H1 (cell line): ENCODE measurements at regions not wholly inside any gene's neighbourhood (a gene's known extent, or its start where the extent isn't known, plus 50 kb on each side); places are given as distances from the start of the nearest gene placed in this dataset.

Source experiments
- CTCF ChIA-PET: fragments of 300-600 bp; sonication (Branson Sonifier 250); formaldehyde crosslinking; loops from one replicate; lab custom pipeline; 2021; ENCODE audit not compliant: partially characterized antibody; lab: Charles Lee
- POLR2A ChIA-PET: fragments of 300-600 bp; sonication (Branson Sonifier 250); formaldehyde crosslinking; loops from one replicate; lab custom pipeline; 2021; ENCODE audit warnings: inconsistent platforms; ENCODE audit not compliant: partially characterized antibody; lab: Charles Lee
- DNase-seq, 2 experiments: peaks; one replicate each; pipeline versions ENCODE4 v3.0.0 to v3.0.0-alpha.2; 2010 to 2022; ENCODE audit warnings: low spot score in 2 of 2, low read depth in 1 of 2, mixed read lengths in 1 of 2
- FAIRE-seq: peaks from 2 replicates; lab custom pipeline; 2011; peaks lifted over from hg19 to GRCh38; lab: Jason Lieb, UNC
- H2AFZ ChIP-seq: 2 replicates; pipeline ENCODE4 v1.8.1; 2012; ENCODE audit warnings: low read length, inconsistent platforms
- H2AK5ac ChIP-seq: 2 replicates; pipeline ENCODE4 v1.6.1; 2013; ENCODE audit warnings: low read depth, low read length
- H2BK120ac ChIP-seq: replicated peaks from 2 replicates; pipeline ENCODE3; 2013; ENCODE audit warnings: low read depth, low read length, inconsistent platforms
- H2BK12ac ChIP-seq: 2 replicates; pipeline ENCODE4 v1.6.1; 2013; ENCODE audit warnings: low read depth, low read length
- H2BK15ac ChIP-seq: 2 replicates; pipeline ENCODE4 v1.6.1; 2013; ENCODE audit warnings: low read length
- H2BK20ac ChIP-seq: 2 replicates; pipeline ENCODE4 v1.6.1; 2013; ENCODE audit warnings: low read length
- H2BK5ac ChIP-seq: 2 replicates; pipeline ENCODE4 v1.6.1; 2013; ENCODE audit warnings: low read depth, low read length
- H3K14ac ChIP-seq: 2 replicates; pipeline ENCODE4 v1.6.1; 2013; ENCODE audit warnings: inconsistent platforms; ENCODE audit not compliant: insufficient read length
- H3K18ac ChIP-seq: 2 replicates; pipeline ENCODE4 v1.6.1; 2013; ENCODE audit warnings: low read length; ENCODE audit errors: extremely low read depth
- H3K23ac ChIP-seq: 2 replicates; pipeline ENCODE4 v1.6.1; 2013; ENCODE audit warnings: inconsistent platforms; ENCODE audit not compliant: insufficient read length
- H3K23me2 ChIP-seq: 2 replicates; pipeline ENCODE4 v1.6.1; 2013; ENCODE audit warnings: low read depth, low read length
- H3K27ac ChIP-seq: 2 replicates; pipeline ENCODE4 v1.6.1; 2011; ENCODE audit warnings: low read depth, low read length, inconsistent platforms
- H3K27me3 ChIP-seq, 4 experiments: replicated peaks in 1 of 4; 1 replicate in 1 of 4; 2 replicates in 3 of 4; pipeline versions ENCODE4 v1.6.1 to v1.8.1; 2011 to 2013; ENCODE audit warnings: low read length in 3 of 4, mild to moderate bottlenecking in 3 of 4, inconsistent platforms in 2 of 4, mixed read lengths in 2 of 4, moderate library complexity in 1 of 4; ENCODE audit not compliant: control insufficient read depth in 3 of 4, insufficient read depth in 3 of 4; ENCODE audit errors: extremely low read depth in 1 of 4
- H3K36me3 ChIP-seq, 4 experiments: 2 replicates each; pipeline versions ENCODE4 v1.6.1 to v1.8.1; 2011 to 2013; ENCODE audit warnings: mild to moderate bottlenecking in 4 of 4, low read length in 3 of 4, moderate library complexity in 2 of 4, control low read depth in 1 of 4, inconsistent platforms in 1 of 4; ENCODE audit not compliant: insufficient read depth in 4 of 4, control insufficient read depth in 2 of 4
- H3K4ac ChIP-seq: replicated peaks from 2 replicates; pipeline ENCODE3; 2013; ENCODE audit warnings: low read length, low read depth, mixed read lengths, inconsistent platforms; ENCODE audit not compliant: insufficient read length
- H3K4me1 ChIP-seq, 4 experiments: replicated peaks in 1 of 4; 1 replicate in 1 of 4; 2 replicates in 3 of 4; pipeline versions ENCODE4 v1.6.1 to v1.8.1; 2011 to 2013; ENCODE audit warnings: low read length in 3 of 4, inconsistent platforms in 2 of 4, mixed read lengths in 1 of 4; ENCODE audit not compliant: insufficient read depth in 4 of 4, control insufficient read depth in 3 of 4
- H3K4me2 ChIP-seq, 2 experiments: 2 replicates each; pipeline versions ENCODE4 v1.6.1 to v1.8.1; 2011 to 2013; ENCODE audit warnings: low read depth in 2 of 2, low read length in 2 of 2, control low read depth in 1 of 2, inconsistent platforms in 1 of 2, mild to moderate bottlenecking in 1 of 2; ENCODE audit not compliant: insufficient read depth in 1 of 2
- H3K4me3 ChIP-seq, 4 experiments: fragments of 200-600, 300-600 bp in 1 of 4; sonication (generic), shearing (Covaris generic), sonication (Bioruptor Twin) in 1 of 4; 2 replicates each; pipeline versions ENCODE4 v1.5.1 to v1.8.1; 2011 to 2016; ENCODE audit warnings: low read length in 4 of 4, low read depth in 3 of 4, control low read depth in 2 of 4, inconsistent platforms in 2 of 4, mild to moderate bottlenecking in 2 of 4, mixed read lengths in 1 of 4, moderate library complexity in 1 of 4; ENCODE audit not compliant: insufficient read depth in 2 of 4; ENCODE audit errors: extremely low read depth in 1 of 4
- H3K56ac ChIP-seq: replicated peaks from 2 replicates; pipeline ENCODE3; 2013; ENCODE audit warnings: low read depth, mild to moderate bottlenecking, mixed read lengths, low read length, inconsistent platforms; ENCODE audit not compliant: insufficient read length
- H3K79me1 ChIP-seq: 2 replicates; pipeline ENCODE4 v1.6.1; 2013; ENCODE audit warnings: low read depth, low read length, control low read depth
- H3K79me2 ChIP-seq, 2 experiments: 2 replicates each; pipeline versions ENCODE4 v1.6.1 to v1.8.1; 2012 to 2013; ENCODE audit warnings: low read length in 2 of 2, mild to moderate bottlenecking in 2 of 2, inconsistent platforms in 1 of 2; ENCODE audit not compliant: insufficient read depth in 2 of 2, control insufficient read depth in 1 of 2
- H3K9ac ChIP-seq, 4 experiments: replicated peaks in 1 of 4; 1 replicate in 1 of 4; 2 replicates in 3 of 4; pipeline versions ENCODE4 v1.6.1 to v1.8.1; 2011 to 2013; ENCODE audit warnings: low read depth in 3 of 4, low read length in 3 of 4, control low read depth in 2 of 4, mild to moderate bottlenecking in 2 of 4, moderate library complexity in 2 of 4, inconsistent platforms in 1 of 4; ENCODE audit errors: extremely low read depth in 1 of 4
- H3K9me3 ChIP-seq, 2 experiments: 2 replicates each; pipeline versions ENCODE4 v1.6.1 to v1.8.1; 2012 to 2013; ENCODE audit warnings: mild to moderate bottlenecking in 2 of 2, moderate library complexity in 2 of 2, control low read depth in 1 of 2, inconsistent platforms in 1 of 2, low read depth in 1 of 2, low read length in 1 of 2, mixed read lengths in 1 of 2; ENCODE audit not compliant: insufficient read depth in 2 of 2
- H4K20me1 ChIP-seq, 2 experiments: replicated peaks in 1 of 2; 2 replicates each; pipeline versions ENCODE3 to v1.8.1; 2011 to 2013; ENCODE audit warnings: inconsistent platforms in 2 of 2, low read length in 2 of 2, mild to moderate bottlenecking in 1 of 2; ENCODE audit not compliant: insufficient read depth in 2 of 2, control insufficient read depth in 1 of 2
- H4K5ac ChIP-seq: 2 replicates; pipeline ENCODE4 v1.6.1; 2013; ENCODE audit warnings: low read length, low read depth, mixed read lengths, inconsistent platforms; ENCODE audit not compliant: insufficient read length
- H4K8ac ChIP-seq: 2 replicates; pipeline ENCODE4 v1.8.0; 2013; ENCODE audit warnings: mild to moderate bottlenecking, moderate library complexity, low read length, inconsistent platforms; ENCODE audit not compliant: insufficient read depth; ENCODE audit errors: extremely low read depth
- H4K91ac ChIP-seq: replicated peaks from 2 replicates; pipeline ENCODE3; 2013; ENCODE audit warnings: low read length, mixed read lengths, inconsistent platforms; ENCODE audit not compliant: insufficient read length
- PHF8 ChIP-seq: fragments of 200-600 bp; sonication (generic); conservative IDR thresholded peaks from 2 replicates; pipeline ENCODE4 v1.7.1; 2012; ENCODE audit warnings: low read depth, mild to moderate bottlenecking, inconsistent platforms, low read length, moderate library complexity
- SIN3A ChIP-seq, 2 experiments: IDR thresholded peaks in 1 of 2; conservative IDR thresholded peaks in 1 of 2; 2 replicates each; pipeline ENCODE4 v1.6.1; 2011 to 2012; ENCODE audit warnings: low read length in 2 of 2, improper control_type of control experiment in 1 of 2, low read depth in 1 of 2, mild to moderate bottlenecking in 1 of 2
- WGBS, 2 experiments: shearing (Covaris generic) in 1 of 2; methylation state at CpG; one replicate each; pipeline versions ENCODE4 v1.1.6 to v1.1.7; 2013 to 2015; ENCODE audit warnings: low lambda C conversion rate in 2 of 2, mixed read lengths in 2 of 2, inconsistent platforms in 1 of 2, low coverage in 1 of 2, missing lambda C conversion rate in 1 of 2; ENCODE audit not compliant: insufficient replicate concordance in 2 of 2, insufficient coverage in 1 of 2, insufficient read length in 1 of 2; ENCODE audit errors: extremely low coverage in 1 of 2, missing lambda C conversion rate in 1 of 2; 5-methylcytosine and 5-hydroxymethylcytosine counted together

- CTCF ChIA-PET = interaction anchor here (0.6 to 2.3 kb wide), 3 partner anchors 10 to 260 kb away, joined by 3 to 7 read pairs (median 3); no protein-coding TSS in a partner anchor
- TF ChIP-seq SIN3A (conservative IDR thresholded peaks at IDR 0.05 in 1 of 2, IDR thresholded peaks at IDR 0.05 in 1 of 2; ENCODE audit: low read depth in 1 of 2, low read length in 2 of 2) (no peak), PHF8 (no peak)
- TF ChIP-seq, all 59 proteins: peak for 0
- no peak overlapping the region for H3K4ac ChIP-seq
- H2BK20ac ChIP-seq = no peak overlapping the region
- WGBS, 2 experiments = 89% methylated on average over 11 of the region's 11 CpGs; no CpG with 5 or more reads in 1 of the 2 experiments
- H3K14ac ChIP-seq = no peak overlapping the region
- H3K9ac ChIP-seq = no peak overlapping the region
- POLR2A ChIA-PET = no interaction called here
- no peak overlapping the region for H4K91ac ChIP-seq
- no peak overlapping the region for H2BK5ac ChIP-seq
- H3K79me2 ChIP-seq = no peaks in the 10 kb centered on the region
- no peak overlapping the region for H2BK120ac ChIP-seq
- no peak overlapping the region for H3K18ac ChIP-seq
- H3K9me3 ChIP-seq = peaks cover 0 to 19% of the 10 kb centered on the region in 2 experiments; a peak in 2 of 4 replicates
- DNase-seq (no peak), FAIRE-seq (no peak)
- no peaks in the 10 kb centered on the region; a peak in 1 of 7 replicates for H3K27me3 ChIP-seq
- no peaks in the 10 kb centered on the region for H3K79me1 ChIP-seq
- no peak overlapping the region for H3K56ac ChIP-seq
- no peaks in the 10 kb centered on the region for H3K23me2 ChIP-seq
- H3K36me3 ChIP-seq = no peaks in the 10 kb centered on the region
- H3K4me3 ChIP-seq = no peak overlapping the region
- no peak overlapping the region for H2AFZ ChIP-seq
- no peak overlapping the region for H3K23ac ChIP-seq
- H3K27ac ChIP-seq = no peak overlapping the region
- no peak overlapping the region for H2BK15ac ChIP-seq
- H2AK5ac ChIP-seq = no peak overlapping the region
- H4K5ac ChIP-seq = no peak overlapping the region
- H3K4me2 ChIP-seq = no peak overlapping the region
- H4K8ac ChIP-seq = no peak overlapping the region
- H4K20me1 ChIP-seq = no peaks in the 10 kb centered on the region
- no peaks in the 10 kb centered on the region for H3K4me1 ChIP-seq
- H2BK12ac ChIP-seq = no peak overlapping the region
Measured at GRCh38 chr6:178119-178518, 114.2 kb upstream of the DUSP22 start.
